BE2C (cell line): ENCODE measurements at regions not wholly inside any gene's neighbourhood (a gene's known extent, or its start where the extent isn't known, plus 50 kb on each side); places are given as distances from the start of the nearest gene placed in this dataset.

Experiments
- DNase-seq: peaks from one replicate; pipeline ENCODE4 v3.0.0-alpha.2; 2020
- H3K27me3 ChIP-seq: fragments of 250-450 bp; sonication (Bioruptor Pico); 2 replicates; pipeline ENCODE4 v1.5.1; 2020; ENCODE audit warnings: mild to moderate bottlenecking
- H3K36me3 ChIP-seq: fragments of 250-450 bp; sonication (Bioruptor Pico); 2 replicates; pipeline ENCODE4 v1.5.1; 2020; ENCODE audit warnings: mild to moderate bottlenecking
- H3K4me1 ChIP-seq: fragments of 250-450 bp; sonication (Bioruptor Pico); 2 replicates; pipeline ENCODE4 v1.5.1; 2020
- H3K4me3 ChIP-seq: 2 replicates; pipeline ENCODE4 v1.5.1; 2011; ENCODE audit warnings: low read depth, low read length
- H3K9me3 ChIP-seq: fragments of 250-450 bp; sonication (Bioruptor Pico); 2 replicates; pipeline ENCODE4 v1.5.1; 2020
- TF ChIP-seq, protein P1 (sequence below): IDR thresholded peaks from 2 replicates; pipeline ENCODE4 v1.5.1; 2012; ENCODE audit warnings: mild to moderate bottlenecking, low read depth, low read length

DNA sequence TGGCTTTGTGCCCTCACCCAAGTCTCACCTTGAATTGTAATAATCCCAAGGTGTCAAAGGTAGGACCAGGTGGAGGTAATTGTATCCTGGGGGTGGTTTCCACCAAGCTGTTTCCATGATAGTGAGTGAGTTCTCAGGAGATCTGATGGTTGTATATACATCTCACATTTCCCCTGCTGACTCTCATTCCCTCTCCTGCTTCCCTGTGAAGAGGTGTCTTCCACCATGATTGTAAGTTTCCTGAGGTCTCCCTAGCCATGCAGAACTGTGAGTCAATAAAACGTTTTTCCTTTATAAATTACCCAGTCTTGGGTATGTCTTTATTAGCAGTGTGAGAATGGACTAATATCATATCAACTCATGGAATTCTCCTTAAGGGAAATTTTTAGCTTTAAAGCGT lies 302.6 kb downstream of the LIG4 start:
- no peak for DNase-seq
- H3K9me3 ChIP-seq = no peaks in the 10 kb centered on the region; the same call in 1 of the 2 replicates
- H3K36me3 ChIP-seq = no peaks in the 10 kb centered on the region
- no peaks in the 10 kb centered on the region for H3K27me3 ChIP-seq
- peaks cover 5% of the 10 kb centered on the region for H3K4me1 ChIP-seq
- H3K4me3 ChIP-seq = no peak overlapping the region
- TF ChIP-seq, protein P1, sequence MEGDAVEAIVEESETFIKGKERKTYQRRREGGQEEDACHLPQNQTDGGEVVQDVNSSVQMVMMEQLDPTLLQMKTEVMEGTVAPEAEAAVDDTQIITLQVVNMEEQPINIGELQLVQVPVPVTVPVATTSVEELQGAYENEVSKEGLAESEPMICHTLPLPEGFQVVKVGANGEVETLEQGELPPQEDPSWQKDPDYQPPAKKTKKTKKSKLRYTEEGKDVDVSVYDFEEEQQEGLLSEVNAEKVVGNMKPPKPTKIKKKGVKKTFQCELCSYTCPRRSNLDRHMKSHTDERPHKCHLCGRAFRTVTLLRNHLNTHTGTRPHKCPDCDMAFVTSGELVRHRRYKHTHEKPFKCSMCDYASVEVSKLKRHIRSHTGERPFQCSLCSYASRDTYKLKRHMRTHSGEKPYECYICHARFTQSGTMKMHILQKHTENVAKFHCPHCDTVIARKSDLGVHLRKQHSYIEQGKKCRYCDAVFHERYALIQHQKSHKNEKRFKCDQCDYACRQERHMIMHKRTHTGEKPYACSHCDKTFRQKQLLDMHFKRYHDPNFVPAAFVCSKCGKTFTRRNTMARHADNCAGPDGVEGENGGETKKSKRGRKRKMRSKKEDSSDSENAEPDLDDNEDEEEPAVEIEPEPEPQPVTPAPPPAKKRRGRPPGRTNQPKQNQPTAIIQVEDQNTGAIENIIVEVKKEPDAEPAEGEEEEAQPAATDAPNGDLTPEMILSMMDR = no peak

DNA sequence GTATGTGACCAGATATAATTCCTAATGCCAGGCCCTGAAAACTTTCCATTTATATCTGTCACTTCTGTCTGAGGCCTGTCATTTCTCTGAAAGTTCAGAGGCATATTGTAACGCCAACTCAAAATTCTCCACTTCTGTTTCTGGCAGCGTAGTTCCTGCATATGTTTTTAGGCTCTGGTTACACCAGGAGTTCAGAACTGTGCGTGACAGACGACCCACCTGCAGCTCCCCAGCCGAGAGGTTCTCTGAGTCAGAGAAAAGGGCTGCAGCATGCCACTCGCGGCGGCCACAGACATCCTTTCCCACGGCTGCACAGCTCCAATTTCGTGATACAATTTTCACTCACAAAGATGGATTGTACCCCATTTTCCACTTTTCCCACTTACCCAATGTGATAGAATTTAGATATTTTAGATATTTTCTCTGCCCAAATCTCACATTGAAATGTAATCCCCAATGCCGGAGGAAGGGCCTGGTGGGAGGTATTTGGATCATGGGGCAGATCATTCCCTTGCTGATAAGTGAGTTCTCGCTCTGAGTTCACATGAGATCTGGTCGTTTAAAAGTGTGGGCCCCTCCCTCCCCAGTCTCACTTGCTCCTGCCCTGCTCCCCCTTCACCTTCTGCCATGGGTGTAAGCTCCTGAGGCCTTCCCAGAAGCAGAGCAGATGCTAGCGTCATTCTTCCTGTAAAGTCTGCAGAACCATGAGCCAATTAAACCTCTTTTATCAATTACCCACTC lies 308.1 kb downstream of the LIG4 start:
- peaks cover 6% of the 10 kb centered on the region; the same call in 1 of the 2 replicates for H3K9me3 ChIP-seq
- H3K27me3 ChIP-seq = no peaks in the 10 kb centered on the region
- TF ChIP-seq, protein P1 = no peak
- H3K4me3 ChIP-seq = no peak overlapping the region
- peaks cover 5% of the 10 kb centered on the region for H3K4me1 ChIP-seq
- no peak for DNase-seq
- no peaks in the 10 kb centered on the region for H3K36me3 ChIP-seq

DNA sequence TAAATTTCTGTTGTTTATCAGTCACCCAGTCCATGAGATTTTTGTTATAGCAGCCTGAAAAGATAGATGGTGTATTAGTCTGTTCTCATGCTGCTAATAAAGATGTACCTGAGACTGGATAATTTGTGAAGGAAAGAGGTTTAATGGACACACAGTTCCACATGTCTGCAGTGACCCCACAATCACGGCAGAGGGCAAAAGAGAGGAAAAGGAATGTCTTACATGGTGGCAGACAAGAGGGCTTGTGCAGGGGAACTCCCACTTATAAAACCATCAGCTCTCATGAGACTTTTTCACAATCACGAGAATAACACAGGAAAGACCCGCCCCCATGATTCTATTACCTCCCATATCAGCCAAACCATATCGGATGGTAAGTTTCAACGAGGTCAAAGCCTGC lies 309.2 kb downstream of the LIG4 start:
- TF ChIP-seq, protein P1 = no peak
- H3K36me3 ChIP-seq = no peaks in the 10 kb centered on the region
- no peak for DNase-seq
- no peak overlapping the region for H3K4me3 ChIP-seq
- no peaks in the 10 kb centered on the region for H3K27me3 ChIP-seq
- peaks cover 5% of the 10 kb centered on the region for H3K4me1 ChIP-seq
- H3K9me3 ChIP-seq = peaks cover 6% of the 10 kb centered on the region; the same call in 1 of the 2 replicates

DNA sequence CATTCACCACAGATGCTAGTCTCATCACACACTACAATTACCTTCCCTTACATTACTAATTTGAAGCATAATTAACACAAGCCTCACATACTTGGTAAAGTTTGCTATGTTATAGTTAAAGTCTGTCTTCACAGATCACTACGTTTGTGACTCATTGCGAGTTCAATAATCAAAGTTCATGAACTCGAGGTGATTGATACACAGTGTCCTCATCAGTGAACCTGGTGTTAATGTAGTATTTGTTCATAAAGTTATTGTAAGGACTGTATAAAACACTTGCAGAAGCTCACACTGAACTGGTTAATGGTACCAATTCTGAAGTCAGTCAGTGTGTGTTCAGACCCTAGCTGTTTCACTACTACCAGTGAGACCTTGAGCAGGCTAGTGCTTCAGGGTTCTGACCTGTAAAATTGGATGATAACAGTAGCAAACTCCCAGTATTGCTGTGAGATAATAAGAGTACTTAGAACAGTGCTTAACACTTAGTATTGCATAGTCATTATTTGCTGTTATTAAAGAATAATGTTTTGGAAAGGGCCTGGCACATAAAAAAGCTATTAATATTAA lies 313.3 kb downstream of the LIG4 start:
- TF ChIP-seq, protein P1 = no peak

DNA sequence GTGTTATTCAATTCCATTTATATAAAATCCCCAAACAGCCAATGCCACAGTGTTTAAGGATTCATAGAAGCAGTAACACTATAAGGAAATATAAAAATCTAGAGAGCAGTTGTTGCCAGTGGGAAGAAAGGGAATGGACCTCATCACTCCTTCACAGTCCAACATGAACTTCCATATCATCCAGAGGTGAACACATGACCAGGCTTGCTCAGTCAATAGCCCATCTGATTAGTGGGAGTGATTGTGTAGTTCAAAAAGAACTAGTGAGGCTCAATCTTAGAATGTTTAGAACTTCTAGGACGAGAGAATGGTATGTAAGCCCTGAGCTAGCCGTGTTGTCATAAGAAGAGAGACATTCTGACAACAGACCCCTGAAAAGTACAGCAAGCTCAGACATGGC lies 314.1 kb downstream of the LIG4 start:
- peaks cover 4% of the 10 kb centered on the region for H3K9me3 ChIP-seq
- DNase-seq = no peak
- H3K36me3 ChIP-seq = no peaks in the 10 kb centered on the region
- no peak overlapping the region for H3K4me3 ChIP-seq
- no peaks in the 10 kb centered on the region for H3K27me3 ChIP-seq
- H3K4me1 ChIP-seq = no peaks in the 10 kb centered on the region
- TF ChIP-seq, protein P1 = no peak

More for the DNA sequence above, 313.3 kb downstream of the LIG4 start:
- Histone ChIP-seq H3K27me3 (no peaks in the 10 kb centered on the region), H3K36me3 (no peaks in the 10 kb centered on the region), H3K4me3 (no peak overlapping the region), H3K4me1 (no peaks in the 10 kb centered on the region), H3K9me3 (peaks cover 6% of the 10 kb centered on the region)
- DNase-seq = no peak

DNA sequence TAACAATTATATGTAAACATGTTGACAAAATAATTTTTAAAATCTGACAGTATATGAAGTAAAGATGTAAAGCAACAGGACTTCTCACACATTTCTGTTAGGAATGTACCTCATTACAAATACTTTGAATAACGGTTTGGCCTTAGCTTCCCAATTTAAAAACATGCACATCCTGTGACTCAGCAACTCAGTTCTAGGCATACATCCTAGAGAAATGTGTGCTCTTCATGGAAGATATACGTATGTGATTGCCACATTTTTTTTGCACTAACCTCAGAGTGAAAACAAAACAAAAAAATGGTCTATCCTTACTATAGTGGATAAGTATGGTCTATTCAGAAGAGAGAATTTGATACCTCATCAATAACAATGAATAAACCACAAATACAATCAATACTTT lies 314.6 kb downstream of the LIG4 start:
- H3K4me1 ChIP-seq = no peaks in the 10 kb centered on the region
- no peaks in the 10 kb centered on the region for H3K27me3 ChIP-seq
- no peak overlapping the region for H3K4me3 ChIP-seq
- no peaks in the 10 kb centered on the region; the same call in 1 of the 2 replicates for H3K9me3 ChIP-seq
- H3K36me3 ChIP-seq = no peaks in the 10 kb centered on the region
- DNase-seq = no peak
- TF ChIP-seq, protein P1 = no peak
